GM12878 (cell line): ENCODE measurements at regions not wholly inside any gene's neighbourhood (a gene's known extent, or its start where the extent isn't known, plus 50 kb on each side); places are given as distances from the start of the nearest gene placed in this dataset.
A peak's percentile ranks its signal among the peaks of the same experiment; 100 is the strongest.

Source experiments
- ATAC-seq: fragments of 200-7000 bp; cut with Tn5 transposase; 3 replicates; pipeline ENCODE4 v1.9.1; 2020; ENCODE audit warnings: mild to moderate bottlenecking, moderate library complexity
- BruUV-seq: library from RNA; stranded (reverse); fragments of 400-500 nt; replicated peaks from 2 replicates; lab custom pipeline; 2021; lab: Mats Ljungman, UMichigan
- CTCF ChIA-PET: fragments of 300-600 bp; sonication (Branson Sonifier 250); formaldehyde crosslinking; extraction: SDS; loops from one replicate; lab custom pipeline; 2021; ENCODE audit warnings: inconsistent platforms; lab: Yijun Ruan, JAX
- POLR2A ChIA-PET: fragments of 350-600 bp; formaldehyde crosslinking; extraction: SDS; loops from one replicate; lab custom pipeline; 2021; ENCODE audit warnings: inconsistent platforms; lab: Charles Lee
- RAD21 ChIA-PET: fragments of 300-600 bp; sonication (Branson Sonifier 250); formaldehyde crosslinking; loops from one replicate; lab custom pipeline; 2023; ENCODE audit warnings: antibody characterized with exemption; ENCODE audit not compliant: unreplicated experiment; lab: Charles Lee
- SMC1A ChIA-PET: fragments of 300-600 bp; sonication (Branson Sonifier 250); formaldehyde crosslinking; loops from one replicate; lab custom pipeline; 2023; ENCODE audit not compliant: unreplicated experiment, uncharacterized antibody; lab: Charles Lee
- DNase-seq: peaks from one replicate; pipeline ENCODE4 v3.0.0-alpha.2; 2011; ENCODE audit warnings: low read depth, low spot score
- FAIRE-seq: peaks from 3 replicates; lab custom pipeline; 2011; peaks lifted over from hg19 to GRCh38; lab: Jason Lieb, UNC
- H2AFZ ChIP-seq: 2 replicates; pipeline ENCODE4 v1.6.0; 2011; ENCODE audit warnings: low read depth, low read length, control low read depth; ENCODE audit not compliant: control insufficient read depth
- H3K27ac ChIP-seq: 2 replicates; pipeline ENCODE4 v1.5.1; 2011; ENCODE audit warnings: control low read depth; ENCODE audit not compliant: control insufficient read depth, insufficient read depth
- H3K27me3 ChIP-seq, 2 experiments: replicated peaks in 1 of 2; 2 replicates each; pipeline versions ENCODE4 v1.6.0 to v1.6.1; 2011; ENCODE audit warnings: low read length in 1 of 2; ENCODE audit not compliant: control insufficient read depth in 2 of 2, insufficient read depth in 2 of 2
- H3K36me3 ChIP-seq, 2 experiments: 2 replicates each; pipeline ENCODE4 v1.5.1; 2011; ENCODE audit warnings: low read length in 1 of 2; ENCODE audit not compliant: control insufficient read depth in 2 of 2, insufficient read depth in 2 of 2
- H3K4me1 ChIP-seq: 2 replicates; pipeline ENCODE4 v1.6.1; 2011; ENCODE audit warnings: mild to moderate bottlenecking, low read length, moderate library complexity, mixed read lengths; ENCODE audit not compliant: control insufficient read depth, insufficient read depth
- H3K4me2 ChIP-seq: 2 replicates; pipeline ENCODE4 v1.6.0; 2011; ENCODE audit warnings: control low read depth; ENCODE audit not compliant: control insufficient read depth, insufficient read depth
- H3K4me3 ChIP-seq: fragments of 200-600 bp; sonication (generic); 2 replicates; pipeline ENCODE4 v1.5.1; 2016
- H3K79me2 ChIP-seq: 2 replicates; pipeline ENCODE4 v1.6.0; 2011; ENCODE audit warnings: low read length; ENCODE audit not compliant: control insufficient read depth, insufficient read depth
- H3K9ac ChIP-seq: 2 replicates; pipeline ENCODE4 v1.8.0; 2011; ENCODE audit warnings: low read length, control low read depth, mixed read lengths; ENCODE audit not compliant: control insufficient read depth, insufficient read depth
- H3K9me3 ChIP-seq: replicated peaks from 3 replicates; pipeline ENCODE4 v1.5.1; 2011; ENCODE audit warnings: mild to moderate bottlenecking, low read length; ENCODE audit not compliant: control insufficient read depth, insufficient read depth
- H4K20me1 ChIP-seq: 2 replicates; pipeline ENCODE4 v1.6.0; 2011; ENCODE audit not compliant: control insufficient read depth, insufficient read depth
- BCLAF1 ChIP-seq: fragments of 450-650 bp; IDR thresholded peaks from 2 replicates; pipeline ENCODE4 v1.6.1; 2017; ENCODE audit warnings: antibody characterized with exemption, mild to moderate bottlenecking, moderate library complexity
- CBX5 ChIP-seq: sonication (generic); IDR thresholded peaks from 2 replicates; pipeline ENCODE4 v1.6.1; 2016; ENCODE audit warnings: low read depth, moderate library complexity, mild to moderate bottlenecking, inconsistent platforms
- CTCF ChIP-seq, 3 experiments: IDR thresholded peaks in 2 of 3; conservative IDR thresholded peaks in 1 of 3; 2 replicates each; pipeline ENCODE4 v1.5.1; 2011; ENCODE audit warnings: low read depth in 3 of 3, low read length in 3 of 3, mild to moderate bottlenecking in 3 of 3, control low read depth in 2 of 3, moderate library complexity in 2 of 3, inconsistent platforms in 1 of 3, mixed read lengths in 1 of 3; ENCODE audit not compliant: control insufficient read depth in 2 of 3, insufficient read depth in 1 of 3; ENCODE audit errors: extremely low read depth in 1 of 3
- CUX1 ChIP-seq: IDR thresholded peaks from 2 replicates; pipeline ENCODE4 v1.6.1; 2012; ENCODE audit warnings: improper control_type of control experiment, low read depth, low read length; ENCODE audit not compliant: insufficient replicate concordance
- ESRRA ChIP-seq: IDR thresholded peaks from 2 replicates; pipeline ENCODE4 v1.6.1; 2012; ENCODE audit warnings: mild to moderate bottlenecking, low read length, improper control_type of control experiment
- MYC ChIP-seq: IDR thresholded peaks from 2 replicates; pipeline ENCODE4 v1.6.1; 2011; ENCODE audit warnings: mild to moderate bottlenecking, low read length, moderate library complexity, inconsistent platforms; ENCODE audit not compliant: insufficient read depth, insufficient replicate concordance, insufficient read length, severe bottlenecking
- POLR2AphosphoS2 ChIP-seq: IDR thresholded peaks from 2 replicates; pipeline ENCODE4 v1.6.1; 2011; ENCODE audit warnings: low read depth, mild to moderate bottlenecking, low read length, improper control_type of control experiment, moderate library complexity
- RELA ChIP-seq: fragments of 450-650 bp; IDR thresholded peaks from 2 replicates; pipeline ENCODE4 v1.8.0; 2014; ENCODE audit warnings: borderline replicate concordance; ENCODE audit not compliant: partially characterized antibody
- TCF12 ChIP-seq: IDR thresholded peaks from 2 replicates; pipeline ENCODE4 v1.6.1; 2011; ENCODE audit warnings: low read depth, mild to moderate bottlenecking, low read length
- TCF7 ChIP-seq: IDR thresholded peaks from 2 replicates; pipeline ENCODE4 v1.6.1; 2014; ENCODE audit warnings: antibody characterized with exemption, borderline replicate concordance
- ZNF622 ChIP-seq: fragments of 450-650 bp; IDR thresholded peaks from 2 replicates; pipeline ENCODE4 v1.6.1; 2017; ENCODE audit warnings: mild to moderate bottlenecking, inconsistent platforms
- WGBS: methylation state at CpG from one replicate; pipeline ENCODE4 v1.1.6; 2016; ENCODE audit warnings: low lambda C conversion rate; ENCODE audit not compliant: insufficient replicate concordance, insufficient coverage; ENCODE audit errors: missing lambda C conversion rate; 5-methylcytosine and 5-hydroxymethylcytosine counted together
- in situ Hi-C: fragments of 300-500 bp; cut with MboI; formaldehyde crosslinking; loops from 9 replicates; pipeline ENCODE4 v1.14.3; 2018; ENCODE audit warnings: mixed read lengths
- intact Hi-C: fragments of 100-400 bp; cut with micrococcal nuclease; formaldehyde crosslinking; loops from one replicate; pipeline ENCODE4 v1.14.2; 2022; ENCODE audit not compliant: unreplicated experiment

GRCh38 chr10:62732841-62733653 lies 71.5 kb upstream of the ADO start:
- in situ Hi-C loops: no loop called here
- Histone ChIP-seq H3K4me3 (peak overlapping the region; percentile 41; the same call in 1 of the 2 replicates), H3K4me1 (peaks cover 50% of the 10 kb centered on the region), H3K27me3 (no peaks in the 10 kb centered on the region), H4K20me1 (no peaks in the 10 kb centered on the region), H3K4me2 (peak overlapping the region; percentile 85), H2AFZ (peak overlapping the region; percentile 9), H3K9me3 (no peaks in the 10 kb centered on the region), H3K27ac (peak overlapping the region; percentile 93), H3K9ac (peak overlapping the region; percentile 50), H3K36me3 (no peaks in the 10 kb centered on the region), H3K79me2 (no peaks in the 10 kb centered on the region)
- RAD21 ChIA-PET: interaction anchor here (0.7 to 8.2 kb wide), 42 partner anchors 8 to 898 kb away, joined by 3 to 141 read pairs (median 6); partner anchors contain the start of genes ADO and EGR2
- POLR2A ChIA-PET: interaction anchor here (1.2 to 6.5 kb wide), 20 partner anchors 9 to 98 kb away, joined by 3 to 43 read pairs (median 8); partner anchors contain the start of genes ADO and EGR2
- intact Hi-C loops: loop anchor here (1.0 to 2.0 kb wide), 9 partner anchors 22 to 122 kb away; no protein-coding TSS in a partner anchor
- ATAC-seq: peak; percentile 83
- CTCF ChIA-PET: interaction anchor here (0.6 to 5.6 kb wide), 30 partner anchors 11 to 295 kb away, joined by 3 to 48 read pairs (median 6); partner anchors contain the start of gene EGR2
- 2% methylated on average over 7 of the region's 7 CpGs for WGBS
- FAIRE-seq: peak; percentile 27
- DNase-seq: peak; percentile 94
- SMC1A ChIA-PET: interaction anchor here (0.9 to 8.7 kb wide), 36 partner anchors 8 to 206 kb away, joined by 3 to 128 read pairs (median 16); partner anchors contain the start of genes ADO and EGR2
- BruUV-seq: TSS peak; percentile 96
- TF ChIP-seq TCF12 (peak; percentile 85), MYC (no peak), ESRRA (no peak), TCF7 (no peak), ZNF622 (no peak), CBX5 (peak; percentile 91; the same call in 1 of the 2 replicates), BCLAF1 (no peak), CUX1 (peak; percentile 92), RELA (peak; percentile 91), CTCF (IDR thresholded peaks at IDR 0.05 in 2 of 3, conservative IDR thresholded peaks at IDR 0.05 in 1 of 3; ENCODE audit: control insufficient read depth in 2 of 3, extremely low read depth in 1 of 3, insufficient read depth in 1 of 3, low read depth in 3 of 3, low read length in 3 of 3) (no peak), POLR2AphosphoS2 (no peak)
